H1 (cell line): ENCODE measurements at regions not wholly inside any gene's neighbourhood (a gene's known extent, or its start where the extent isn't known, plus 50 kb on each side); places are given as distances from the start of the nearest gene placed in this dataset.
"Not testable (repeated sequence)": the region's sequence is repeated elsewhere in the genome, so short reads cannot be mapped to it uniquely, and the experiment has no call there.

Experiments used
- CTCF ChIA-PET: fragments of 300-600 bp; sonication (Branson Sonifier 250); formaldehyde crosslinking; loops from one replicate; lab custom pipeline; 2021; ENCODE audit not compliant: partially characterized antibody; lab: Charles Lee
- POLR2A ChIA-PET: fragments of 300-600 bp; sonication (Branson Sonifier 250); formaldehyde crosslinking; loops from one replicate; lab custom pipeline; 2021; ENCODE audit warnings: inconsistent platforms; ENCODE audit not compliant: partially characterized antibody; lab: Charles Lee
- DNase-seq, 2 experiments: peaks; one replicate each; pipeline versions ENCODE4 v3.0.0 to v3.0.0-alpha.2; 2010 to 2022; ENCODE audit warnings: low spot score in 2 of 2, low read depth in 1 of 2, mixed read lengths in 1 of 2
- FAIRE-seq: peaks from 2 replicates; lab custom pipeline; 2011; peaks lifted over from hg19 to GRCh38; lab: Jason Lieb, UNC
- H2AFZ ChIP-seq: 2 replicates; pipeline ENCODE4 v1.8.1; 2012; ENCODE audit warnings: low read length, inconsistent platforms
- H2AK5ac ChIP-seq: 2 replicates; pipeline ENCODE4 v1.6.1; 2013; ENCODE audit warnings: low read depth, low read length
- H2BK120ac ChIP-seq: replicated peaks from 2 replicates; pipeline ENCODE3; 2013; ENCODE audit warnings: low read depth, low read length, inconsistent platforms
- H2BK12ac ChIP-seq: 2 replicates; pipeline ENCODE4 v1.6.1; 2013; ENCODE audit warnings: low read depth, low read length
- H2BK15ac ChIP-seq: 2 replicates; pipeline ENCODE4 v1.6.1; 2013; ENCODE audit warnings: low read length
- H2BK20ac ChIP-seq: 2 replicates; pipeline ENCODE4 v1.6.1; 2013; ENCODE audit warnings: low read length
- H2BK5ac ChIP-seq: 2 replicates; pipeline ENCODE4 v1.6.1; 2013; ENCODE audit warnings: low read depth, low read length
- H3K14ac ChIP-seq: 2 replicates; pipeline ENCODE4 v1.6.1; 2013; ENCODE audit warnings: inconsistent platforms; ENCODE audit not compliant: insufficient read length
- H3K18ac ChIP-seq: 2 replicates; pipeline ENCODE4 v1.6.1; 2013; ENCODE audit warnings: low read length; ENCODE audit errors: extremely low read depth
- H3K23ac ChIP-seq: 2 replicates; pipeline ENCODE4 v1.6.1; 2013; ENCODE audit warnings: inconsistent platforms; ENCODE audit not compliant: insufficient read length
- H3K23me2 ChIP-seq: 2 replicates; pipeline ENCODE4 v1.6.1; 2013; ENCODE audit warnings: low read depth, low read length
- H3K27ac ChIP-seq: 2 replicates; pipeline ENCODE4 v1.6.1; 2011; ENCODE audit warnings: low read depth, low read length, inconsistent platforms
- H3K27me3 ChIP-seq, 4 experiments: replicated peaks in 1 of 4; 1 replicate in 1 of 4; 2 replicates in 3 of 4; pipeline versions ENCODE4 v1.6.1 to v1.8.1; 2011 to 2013; ENCODE audit warnings: low read length in 3 of 4, mild to moderate bottlenecking in 3 of 4, inconsistent platforms in 2 of 4, mixed read lengths in 2 of 4, moderate library complexity in 1 of 4; ENCODE audit not compliant: control insufficient read depth in 3 of 4, insufficient read depth in 3 of 4; ENCODE audit errors: extremely low read depth in 1 of 4
- H3K36me3 ChIP-seq, 4 experiments: 2 replicates each; pipeline versions ENCODE4 v1.6.1 to v1.8.1; 2011 to 2013; ENCODE audit warnings: mild to moderate bottlenecking in 4 of 4, low read length in 3 of 4, moderate library complexity in 2 of 4, control low read depth in 1 of 4, inconsistent platforms in 1 of 4; ENCODE audit not compliant: insufficient read depth in 4 of 4, control insufficient read depth in 2 of 4
- H3K4ac ChIP-seq: replicated peaks from 2 replicates; pipeline ENCODE3; 2013; ENCODE audit warnings: low read length, low read depth, mixed read lengths, inconsistent platforms; ENCODE audit not compliant: insufficient read length
- H3K4me1 ChIP-seq, 4 experiments: replicated peaks in 1 of 4; 1 replicate in 1 of 4; 2 replicates in 3 of 4; pipeline versions ENCODE4 v1.6.1 to v1.8.1; 2011 to 2013; ENCODE audit warnings: low read length in 3 of 4, inconsistent platforms in 2 of 4, mixed read lengths in 1 of 4; ENCODE audit not compliant: insufficient read depth in 4 of 4, control insufficient read depth in 3 of 4
- H3K4me2 ChIP-seq, 2 experiments: 2 replicates each; pipeline versions ENCODE4 v1.6.1 to v1.8.1; 2011 to 2013; ENCODE audit warnings: low read depth in 2 of 2, low read length in 2 of 2, control low read depth in 1 of 2, inconsistent platforms in 1 of 2, mild to moderate bottlenecking in 1 of 2; ENCODE audit not compliant: insufficient read depth in 1 of 2
- H3K4me3 ChIP-seq, 4 experiments: fragments of 200-600, 300-600 bp in 1 of 4; sonication (generic), shearing (Covaris generic), sonication (Bioruptor Twin) in 1 of 4; 2 replicates each; pipeline versions ENCODE4 v1.5.1 to v1.8.1; 2011 to 2016; ENCODE audit warnings: low read length in 4 of 4, low read depth in 3 of 4, control low read depth in 2 of 4, inconsistent platforms in 2 of 4, mild to moderate bottlenecking in 2 of 4, mixed read lengths in 1 of 4, moderate library complexity in 1 of 4; ENCODE audit not compliant: insufficient read depth in 2 of 4; ENCODE audit errors: extremely low read depth in 1 of 4
- H3K56ac ChIP-seq: replicated peaks from 2 replicates; pipeline ENCODE3; 2013; ENCODE audit warnings: low read depth, mild to moderate bottlenecking, mixed read lengths, low read length, inconsistent platforms; ENCODE audit not compliant: insufficient read length
- H3K79me1 ChIP-seq: 2 replicates; pipeline ENCODE4 v1.6.1; 2013; ENCODE audit warnings: low read depth, low read length, control low read depth
- H3K79me2 ChIP-seq, 2 experiments: 2 replicates each; pipeline versions ENCODE4 v1.6.1 to v1.8.1; 2012 to 2013; ENCODE audit warnings: low read length in 2 of 2, mild to moderate bottlenecking in 2 of 2, inconsistent platforms in 1 of 2; ENCODE audit not compliant: insufficient read depth in 2 of 2, control insufficient read depth in 1 of 2
- H3K9ac ChIP-seq, 4 experiments: replicated peaks in 1 of 4; 1 replicate in 1 of 4; 2 replicates in 3 of 4; pipeline versions ENCODE4 v1.6.1 to v1.8.1; 2011 to 2013; ENCODE audit warnings: low read depth in 3 of 4, low read length in 3 of 4, control low read depth in 2 of 4, mild to moderate bottlenecking in 2 of 4, moderate library complexity in 2 of 4, inconsistent platforms in 1 of 4; ENCODE audit errors: extremely low read depth in 1 of 4
- H3K9me3 ChIP-seq, 2 experiments: 2 replicates each; pipeline versions ENCODE4 v1.6.1 to v1.8.1; 2012 to 2013; ENCODE audit warnings: mild to moderate bottlenecking in 2 of 2, moderate library complexity in 2 of 2, control low read depth in 1 of 2, inconsistent platforms in 1 of 2, low read depth in 1 of 2, low read length in 1 of 2, mixed read lengths in 1 of 2; ENCODE audit not compliant: insufficient read depth in 2 of 2
- H4K20me1 ChIP-seq, 2 experiments: replicated peaks in 1 of 2; 2 replicates each; pipeline versions ENCODE3 to v1.8.1; 2011 to 2013; ENCODE audit warnings: inconsistent platforms in 2 of 2, low read length in 2 of 2, mild to moderate bottlenecking in 1 of 2; ENCODE audit not compliant: insufficient read depth in 2 of 2, control insufficient read depth in 1 of 2
- H4K5ac ChIP-seq: 2 replicates; pipeline ENCODE4 v1.6.1; 2013; ENCODE audit warnings: low read length, low read depth, mixed read lengths, inconsistent platforms; ENCODE audit not compliant: insufficient read length
- H4K8ac ChIP-seq: 2 replicates; pipeline ENCODE4 v1.8.0; 2013; ENCODE audit warnings: mild to moderate bottlenecking, moderate library complexity, low read length, inconsistent platforms; ENCODE audit not compliant: insufficient read depth; ENCODE audit errors: extremely low read depth
- H4K91ac ChIP-seq: replicated peaks from 2 replicates; pipeline ENCODE3; 2013; ENCODE audit warnings: low read length, mixed read lengths, inconsistent platforms; ENCODE audit not compliant: insufficient read length
- WGBS, 2 experiments: shearing (Covaris generic) in 1 of 2; methylation state at CpG; one replicate each; pipeline versions ENCODE4 v1.1.6 to v1.1.7; 2013 to 2015; ENCODE audit warnings: low lambda C conversion rate in 2 of 2, mixed read lengths in 2 of 2, inconsistent platforms in 1 of 2, low coverage in 1 of 2, missing lambda C conversion rate in 1 of 2; ENCODE audit not compliant: insufficient replicate concordance in 2 of 2, insufficient coverage in 1 of 2, insufficient read length in 1 of 2; ENCODE audit errors: extremely low coverage in 1 of 2, missing lambda C conversion rate in 1 of 2; 5-methylcytosine and 5-hydroxymethylcytosine counted together

GRCh38 chr10:4236905-4237304, 451.9 kb upstream of the KLF6 start:
- H3K14ac ChIP-seq, H3K9me3 ChIP-seq, H3K9ac ChIP-seq, H3K36me3 ChIP-seq, H3K4me1 ChIP-seq, H3K27me3 ChIP-seq, DNase-seq, FAIRE-seq, CTCF ChIA-PET, H4K5ac ChIP-seq, H4K8ac ChIP-seq, H3K4me3 ChIP-seq, H3K18ac ChIP-seq, H3K79me2 ChIP-seq, POLR2A ChIA-PET, H3K23ac ChIP-seq, H3K4me2 ChIP-seq, H4K91ac ChIP-seq, H2BK12ac ChIP-seq, H2AK5ac ChIP-seq, H2AFZ ChIP-seq, H2BK120ac ChIP-seq, H2BK15ac ChIP-seq, H3K56ac ChIP-seq, H2BK20ac ChIP-seq, H4K20me1 ChIP-seq, H3K79me1 ChIP-seq, H3K23me2 ChIP-seq, H2BK5ac ChIP-seq, H3K27ac ChIP-seq, H3K4ac ChIP-seq: not testable (repeated sequence)
- 96% methylated on average over 2 of the region's 2 CpGs; no CpG with 5 or more reads in 1 of the 2 experiments for WGBS, 2 experiments
